Mucosa of descending colon (tissue), 3 donors: ENCODE measurements at regions not wholly inside any gene's neighbourhood (a gene's known extent, or its start where the extent isn't known, plus 50 kb on each side); places are given as distances from the start of the nearest gene placed in this dataset.

Source experiments
- ATAC-seq: fragments of 200-7000 bp; cut with Tn5 transposase; one replicate; pipeline ENCODE4 v1.9.1; 2020; ENCODE audit warnings: mild to moderate bottlenecking, moderate library complexity
- DNase-seq, 3 donors: peaks; one replicate each; pipeline ENCODE4 v3.0.0-alpha.2; 2020
- H3K36me3 ChIP-seq: fragments of 200-600 bp; one replicate; pipeline ENCODE4 v1.8.0; 2021; ENCODE audit warnings: low read depth, mild to moderate bottlenecking
- H3K4me1 ChIP-seq: fragments of 200-600 bp; one replicate; pipeline ENCODE4 v1.8.0; 2021; ENCODE audit warnings: low read depth, mild to moderate bottlenecking
- H3K4me3 ChIP-seq: fragments of 200-600 bp; one replicate; pipeline ENCODE4 v1.8.0; 2021; ENCODE audit warnings: mild to moderate bottlenecking
- H3K9me3 ChIP-seq: fragments of 200-600 bp; one replicate; pipeline ENCODE4 v1.8.0; 2021; ENCODE audit warnings: mild to moderate bottlenecking
- intact Hi-C, 2 donors: fragments of 100-400 bp; cut with DNase I in 1 of 2; cut with micrococcal nuclease in 1 of 2; formaldehyde crosslinking; loops; one replicate each; pipeline versions ENCODE4 v1.11.0 to v1.11.1; 2022; cut with DNase I, micrococcal nuclease
- TF ChIP-seq, protein P1 (sequence below): fragments of 200-600 bp; IDR thresholded peaks from one replicate; pipeline ENCODE4 v1.8.0; 2022; ENCODE audit warnings: antibody characterized with exemption, mild to moderate bottlenecking
- donor health status: DM: no; HTN: no; CAD: no; lungs with moderate emphysema.
- donor health status: DM: no; HTN: no; CAD: no.
- donor health status: DM: no; HTN: yes; CAD: no.

DNA sequence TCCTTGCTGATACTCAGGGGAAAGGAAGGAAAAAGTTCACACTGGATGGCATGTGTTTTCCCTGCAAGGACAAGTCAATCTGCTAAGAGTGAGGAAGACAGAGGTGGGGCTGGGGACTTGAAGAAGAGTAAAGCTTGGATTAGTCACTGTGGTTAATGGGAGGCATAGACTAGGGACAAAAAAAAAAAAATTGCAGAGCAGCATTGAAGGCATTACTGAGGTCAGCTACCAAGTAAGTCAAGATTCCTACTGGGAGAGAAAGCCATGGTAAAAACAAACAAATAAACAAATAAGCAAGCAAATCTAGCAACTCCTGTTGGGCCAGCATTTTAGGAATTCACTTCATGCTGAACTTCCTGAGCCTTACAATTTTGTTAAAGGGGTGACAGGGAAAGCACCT, 58.2 kb upstream of the GPC4 start:
- TF ChIP-seq, protein P1, sequence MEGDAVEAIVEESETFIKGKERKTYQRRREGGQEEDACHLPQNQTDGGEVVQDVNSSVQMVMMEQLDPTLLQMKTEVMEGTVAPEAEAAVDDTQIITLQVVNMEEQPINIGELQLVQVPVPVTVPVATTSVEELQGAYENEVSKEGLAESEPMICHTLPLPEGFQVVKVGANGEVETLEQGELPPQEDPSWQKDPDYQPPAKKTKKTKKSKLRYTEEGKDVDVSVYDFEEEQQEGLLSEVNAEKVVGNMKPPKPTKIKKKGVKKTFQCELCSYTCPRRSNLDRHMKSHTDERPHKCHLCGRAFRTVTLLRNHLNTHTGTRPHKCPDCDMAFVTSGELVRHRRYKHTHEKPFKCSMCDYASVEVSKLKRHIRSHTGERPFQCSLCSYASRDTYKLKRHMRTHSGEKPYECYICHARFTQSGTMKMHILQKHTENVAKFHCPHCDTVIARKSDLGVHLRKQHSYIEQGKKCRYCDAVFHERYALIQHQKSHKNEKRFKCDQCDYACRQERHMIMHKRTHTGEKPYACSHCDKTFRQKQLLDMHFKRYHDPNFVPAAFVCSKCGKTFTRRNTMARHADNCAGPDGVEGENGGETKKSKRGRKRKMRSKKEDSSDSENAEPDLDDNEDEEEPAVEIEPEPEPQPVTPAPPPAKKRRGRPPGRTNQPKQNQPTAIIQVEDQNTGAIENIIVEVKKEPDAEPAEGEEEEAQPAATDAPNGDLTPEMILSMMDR: no peak
- H3K4me1 ChIP-seq: no peaks in the 10 kb centered on the region
- DNase-seq (no peak), ATAC-seq (no peak)
- no peaks in the 10 kb centered on the region for H3K9me3 ChIP-seq
- no peaks in the 10 kb centered on the region for H3K36me3 ChIP-seq
- intact Hi-C loops: no loop called here
- no peak overlapping the region for H3K4me3 ChIP-seq

DNA sequence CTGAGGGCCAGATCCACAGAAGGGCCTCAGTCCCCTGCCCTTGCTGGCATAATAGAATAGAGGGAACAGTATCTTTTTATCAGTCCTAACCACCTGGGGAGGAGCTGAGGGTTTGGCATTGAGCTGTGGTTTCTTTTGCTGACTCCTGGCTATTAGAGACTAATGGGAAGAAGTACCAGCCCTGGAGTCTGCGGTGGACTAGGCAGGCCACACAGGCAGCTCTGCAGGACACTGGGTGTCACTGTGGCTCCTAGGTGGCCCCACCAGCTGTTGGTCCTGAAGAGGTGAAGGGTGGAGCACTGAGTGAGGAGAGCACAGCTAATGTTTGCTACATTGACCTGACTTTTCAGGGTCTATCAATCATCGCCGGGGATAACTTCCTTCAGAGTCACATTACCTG, 52.8 kb upstream of the GPC4 start:
- no peaks in the 10 kb centered on the region for H3K9me3 ChIP-seq
- ATAC-seq (peak; percentile 36), DNase-seq (no peak)
- intact Hi-C loops: no loop called here
- TF ChIP-seq, protein P1: no peak
- no peak overlapping the region for H3K4me3 ChIP-seq
- H3K36me3 ChIP-seq: no peaks in the 10 kb centered on the region
- H3K4me1 ChIP-seq: no peaks in the 10 kb centered on the region

DNA sequence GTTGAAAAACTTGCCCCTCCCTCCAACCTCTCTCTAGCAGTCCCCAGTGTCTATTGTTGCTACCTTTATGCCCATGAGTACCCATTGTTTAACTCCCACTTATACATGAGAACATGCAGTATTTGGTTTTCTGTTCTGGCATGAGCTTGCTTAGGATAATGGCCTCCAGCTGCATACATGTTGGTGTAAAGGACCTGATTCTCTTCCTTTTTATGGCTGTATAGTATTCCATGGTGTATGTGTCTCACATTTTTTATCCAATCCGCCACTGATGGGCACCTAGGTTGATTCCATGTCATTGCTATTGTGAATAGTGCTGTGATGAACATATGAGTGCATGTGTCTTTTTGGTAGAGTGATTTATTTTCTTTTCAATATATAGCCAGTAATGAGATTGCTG, 50.0 kb upstream of the GPC4 start:
- H3K4me3 ChIP-seq: no peak overlapping the region
- ATAC-seq (no peak), DNase-seq (no peak)
- no peaks in the 10 kb centered on the region for H3K36me3 ChIP-seq
- no peaks in the 10 kb centered on the region for H3K4me1 ChIP-seq
- intact Hi-C loops: no loop called here
- TF ChIP-seq, protein P1: no peak
- H3K9me3 ChIP-seq: no peaks in the 10 kb centered on the region
